ENCODE measurements at regions not wholly inside any gene's neighbourhood (a gene's known extent, or its start where the extent isn't known, plus 50 kb on each side); places are given as distances from the start of the nearest gene placed in this dataset.

DNA sequence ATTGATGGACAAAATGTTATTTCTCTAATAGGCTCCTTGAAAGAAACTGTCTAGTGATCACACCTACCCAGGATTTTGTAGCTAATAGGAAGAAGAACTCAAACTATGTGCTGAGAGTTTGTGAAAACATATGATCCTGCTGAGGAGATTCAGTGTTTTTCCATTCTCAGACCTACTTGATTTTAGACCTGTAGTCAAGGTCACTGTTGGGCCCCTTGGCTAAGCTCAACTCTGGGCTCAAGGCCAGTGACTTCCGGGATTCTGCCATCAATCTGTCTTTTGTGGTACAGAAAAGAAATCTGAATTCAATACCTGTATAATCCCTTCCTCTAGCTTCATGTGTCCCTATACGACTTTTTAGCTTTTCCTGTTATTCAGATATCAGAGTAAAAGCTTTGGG, 79.7 kb upstream of the FERD3L start:
- no peak overlapping the region for H3K4me3 ChIP-seq (ENCODE audit: low read length)
- TF ChIP-seq CTCF (IDR thresholded peaks at IDR 0.05; ENCODE audit: insufficient read depth, low read depth, low read length, missing control alignments) = no peak
- DNase-seq (ENCODE audit: low read depth) = no peak

- TF ChIP-seq CTCF (IDR thresholded peaks at IDR 0.05; ENCODE audit: insufficient read depth, low read depth, low read length, missing control alignments) = no peak
- H3K4me3 ChIP-seq (ENCODE audit: low read length) = no peak overlapping the region
- no peak for DNase-seq (ENCODE audit: low read depth)
Measured at GRCh38 chr7:19215412-19215811, 70.2 kb upstream of the FERD3L start.

GRCh38 chr7:19213746-19214145, 68.5 kb upstream of the FERD3L start:
- no peak for TF ChIP-seq CTCF (IDR thresholded peaks at IDR 0.05; ENCODE audit: insufficient read depth, low read depth, low read length, missing control alignments)
- peak; percentile 38 for DNase-seq (ENCODE audit: low read depth)

GRCh38 chr7:19210893-19211413, 65.7 kb upstream of the FERD3L start:
- no peak for TF ChIP-seq CTCF (IDR thresholded peaks at IDR 0.05; ENCODE audit: insufficient read depth, low read depth, low read length, missing control alignments)
- DNase-seq (ENCODE audit: low read depth) = no peak
- H3K4me3 ChIP-seq (ENCODE audit: low read length) = no peak overlapping the region

More at GRCh38 chr7:19213746-19214145, 68.5 kb upstream of the FERD3L start:
- no peak overlapping the region for H3K4me3 ChIP-seq (ENCODE audit: low read length)

DNA sequence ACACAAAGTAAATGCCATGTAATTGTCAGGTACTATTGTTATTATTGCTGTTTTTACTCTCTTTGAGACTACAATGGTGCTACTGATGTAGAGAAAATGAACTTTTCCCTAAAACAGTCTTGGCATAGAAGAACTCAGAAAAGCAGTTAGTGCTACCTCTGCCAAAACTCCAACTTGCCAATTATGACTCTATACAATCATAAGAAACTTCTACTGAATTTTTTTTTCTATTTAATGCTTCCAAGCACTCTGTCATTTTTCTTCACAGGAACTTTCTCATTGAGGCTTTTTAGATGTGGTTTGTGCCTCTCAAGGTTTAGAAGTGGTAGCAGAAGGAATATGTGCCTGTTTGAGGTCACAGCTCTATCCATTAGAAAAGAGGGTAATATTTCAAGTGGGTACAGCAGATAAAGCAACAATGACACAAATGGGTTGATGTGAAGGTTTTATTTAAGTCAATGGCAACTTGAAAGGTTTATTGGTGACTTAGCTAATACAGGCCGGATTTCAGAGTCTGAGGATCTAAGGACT, 64.0 kb upstream of the FERD3L start:
- TF ChIP-seq CTCF (IDR thresholded peaks at IDR 0.05; ENCODE audit: insufficient read depth, low read depth, low read length, missing control alignments) = no peak
- no peak for DNase-seq (ENCODE audit: low read depth)
- H3K4me3 ChIP-seq (ENCODE audit: low read length) = no peak overlapping the region

GRCh38 chr7:19206721-19207120, 61.5 kb upstream of the FERD3L start:
- TF ChIP-seq CTCF (IDR thresholded peaks at IDR 0.05; ENCODE audit: insufficient read depth, low read depth, low read length, missing control alignments) = no peak
- no peak for DNase-seq (ENCODE audit: low read depth)
- no peak overlapping the region for H3K4me3 ChIP-seq (ENCODE audit: low read length)

DNA sequence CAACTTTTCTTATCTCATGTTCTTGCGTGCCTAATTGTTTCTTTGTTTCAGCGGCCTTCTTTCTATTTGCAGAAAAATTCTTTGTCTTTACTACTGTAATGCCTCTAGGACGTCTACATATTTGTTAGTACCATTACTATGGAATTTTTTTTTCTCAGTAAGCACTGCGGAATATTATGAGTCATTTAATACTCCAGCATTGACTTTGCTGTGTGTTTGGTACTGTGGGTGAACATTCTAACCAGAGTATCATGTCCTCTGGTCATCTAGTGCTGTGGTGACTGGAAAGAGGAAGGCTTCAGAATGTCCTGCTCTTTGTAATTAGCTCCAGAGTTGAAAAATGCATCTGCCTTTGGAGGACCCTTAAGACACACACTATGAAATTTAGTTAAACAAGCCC, 58.5 kb upstream of the FERD3L start:
- no peak for DNase-seq (ENCODE audit: low read depth)
- no peak for TF ChIP-seq CTCF (IDR thresholded peaks at IDR 0.05; ENCODE audit: insufficient read depth, low read depth, low read length, missing control alignments)
- no peak overlapping the region for H3K4me3 ChIP-seq (ENCODE audit: low read length)

Measured in epithelial cell of esophagus (primary cell).